ENCODE measurements at regions not wholly inside any gene's neighbourhood (a gene's known extent, or its start where the extent isn't known, plus 50 kb on each side); places are given as distances from the start of the nearest gene placed in this dataset.

GRCh38 chr2:83113953-83114352, 1345.1 kb downstream of the SUCLG1 start:
- TF ChIP-seq EZH2 (IDR thresholded peaks at IDR 0.05; ENCODE audit: insufficient read depth, poor library complexity, severe bottlenecking) (no peak), EZH2phosphoT487 (IDR thresholded peaks at IDR 0.05; ENCODE audit: insufficient read depth, low read depth) (no peak)

Measured in GM23248 (cell line).